Heart right ventricle (tissue), 16 donors: ENCODE measurements at regions not wholly inside any gene's neighbourhood (a gene's known extent, or its start where the extent isn't known, plus 50 kb on each side); places are given as distances from the start of the nearest gene placed in this dataset.

Source experiments
- ATAC-seq, 8 donors: fragments of 200-7000 bp; cut with Tn5 transposase; one replicate each; pipeline ENCODE4 v1.9.1; 2020; ENCODE audit warnings: mild to moderate bottlenecking in 8 of 8, moderate library complexity in 8 of 8, moderate number of reproducible peaks in 1 of 8
- DNase-seq, 2 donors: peaks; one replicate each; pipeline ENCODE4 v3.0.0-alpha.2; 2020
- H3K27ac ChIP-seq, 10 donors: fragments of 200-600 bp; sonication (generic) in 2 of 10; one replicate each; pipeline versions ENCODE4 v1.5.0 to v1.8.0; 2020 to 2022; ENCODE audit warnings: mild to moderate bottlenecking in 3 of 10
- H3K27me3 ChIP-seq, 7 donors: fragments of 200-600 bp; one replicate each; pipeline ENCODE4 v1.8.0; 2021 to 2022; ENCODE audit warnings: mild to moderate bottlenecking in 2 of 7
- H3K36me3 ChIP-seq, 9 donors: fragments of 200-600 bp; sonication (generic) in 1 of 9; one replicate each; pipeline versions ENCODE4 v1.5.0 to v1.8.0; 2020 to 2022; ENCODE audit warnings: mild to moderate bottlenecking in 2 of 9
- H3K4me1 ChIP-seq, 9 donors: fragments of 200-600 bp; sonication (generic) in 1 of 9; one replicate each; pipeline versions ENCODE4 v1.5.0 to v1.8.0; 2020 to 2022; ENCODE audit warnings: mild to moderate bottlenecking in 4 of 9
- H3K4me3 ChIP-seq, 10 donors: fragments of 200-600 bp; sonication (generic) in 2 of 10; one replicate each; pipeline versions ENCODE4 v1.5.0 to v1.8.0; 2020 to 2022; ENCODE audit warnings: mild to moderate bottlenecking in 7 of 10, moderate library complexity in 2 of 10
- H3K9me3 ChIP-seq, 11 donors: fragments of 200-600 bp in 10 of 11; sonication (generic) in 2 of 11; one replicate each; pipeline versions ENCODE4 v1.5.0 to v1.8.0; 2013 to 2022; ENCODE audit warnings: mild to moderate bottlenecking in 2 of 11, control low read depth in 1 of 11, moderate library complexity in 1 of 11
- CTCF ChIP-seq, 9 donors: fragments of 200-600 bp; sonication (generic) in 2 of 9; IDR thresholded peaks; one replicate each; pipeline versions ENCODE4 v1.5.0 to v1.8.0; 2021 to 2022; ENCODE audit warnings: antibody characterized with exemption in 9 of 9, mild to moderate bottlenecking in 5 of 9, moderate library complexity in 1 of 9
- WGBS, 2 donors: extraction: QIAGEN DNeasy Blood & Tissue Kit; methylation state at CpG; one replicate each; pipeline ENCODE4 v1.1.7; 2013; ENCODE audit warnings: inconsistent platforms in 1 of 2; 5-methylcytosine and 5-hydroxymethylcytosine counted together
- intact Hi-C, 10 donors: fragments of 100-400 bp; cut with DNase I; formaldehyde crosslinking; loops; one replicate each; pipeline versions ENCODE4 v1.11.1 to v1.14.2; 2022
- donor health status: Arrhythmogenic right ventricular cardiomyopathy.
- donor health status: ischemic (EF 13 %, LVEDD 7.1; RV severe dilation, severe dysfunction).
- donor health status: healthy with polysubstance abuse.
- donor health status: DM: no; HTN: yes; CAD: no.
- donor health status: DM: no; HTN: no; CAD: no.
- donor health status: ischemic (EF 25% LVEDD 6.9; RV normal size, moderate dysfunction).
- donor health status: ischemic (EF 25% LVEDD 5.7; RV mildly dilated, moderate dysfunction).
- donor health status: healthy.
- donor health status: DM: yes; HTN: yes; CAD: no.
- donor health status: Ischemic cardiomyopathy.
- donor health status: ischemic (EF 35%, LVEDD 5.7; RV mildly dilated, moderate dysfunction).
- donor health status: nonischemic (EF 11% LVEDD 7.7; RV severe dilation, severe dysfunction).
- donor health status: DM: yes; HTN: yes; CAD: no.
- donor health status: PGD.
- donor health status: ischemic (EF 29% LVEDD 5.4; RV normal size, mild dysfunction).
- donor health status: nonischemic (EF 23%, LVEDD 6.1; RV moderate dilation, normal function).

GRCh38 chr1:38640371-38640770, 219.2 kb downstream of the RRAGC start:
- no peaks in the 10 kb centered on the region for H3K4me1 ChIP-seq
- no peaks in the 10 kb centered on the region for H3K36me3 ChIP-seq
- H3K4me3 ChIP-seq = no peak overlapping the region
- DNase-seq = no peak
- no peak overlapping the region for H3K27ac ChIP-seq
- intact Hi-C loops = no loop called here
- ATAC-seq = no peak
- H3K9me3 ChIP-seq = peaks cover 0 to 10% (median 0%) of the 10 kb centered on the region in 11 donors
- 77 to 79% methylated on average over 4 of the region's 4 CpGs for whole genome bisulfite sequencing, 2 donors
- TF ChIP-seq CTCF (IDR thresholded peaks at IDR 0.05) = no peak
- H3K27me3 ChIP-seq = peaks cover 0 to 23% (median 18%) of the 10 kb centered on the region in 7 donors

GRCh38 chr1:38628241-38628640, 231.3 kb downstream of the RRAGC start:
- Histone ChIP-seq H3K4me3 (no peak overlapping the region), H3K36me3 (no peaks in the 10 kb centered on the region), H3K27ac (no peak overlapping the region), H3K4me1 (peaks cover 0 to 16% (median 5%) of the 10 kb centered on the region in 9 donors), H3K27me3 (peaks cover 0 to 9% (median 0%) of the 10 kb centered on the region in 7 donors), H3K9me3 (peaks cover 0 to 31% (median 3%) of the 10 kb centered on the region in 11 donors)
- DNase-seq (no peak), ATAC-seq (no peak)
- WGBS, 2 donors = 86 to 93% methylated on average over 1 of the region's 1 CpG
- intact Hi-C loops = no loop called here
- no peak for TF ChIP-seq CTCF (IDR thresholded peaks at IDR 0.05)

- no peak for DNase-seq
- WGBS, 2 donors = 83 to 89% methylated on average over 6 of the region's 6 CpGs
- Histone ChIP-seq H3K9me3 (peaks cover 0 to 27% (median 3%) of the 10 kb centered on the region in 11 donors), H3K4me3 (no peak overlapping the region), H3K36me3 (no peaks in the 10 kb centered on the region), H3K27me3 (no peaks in the 10 kb centered on the region), H3K27ac (no peak overlapping the region), H3K4me1 (peaks cover 0 to 16% (median 5%) of the 10 kb centered on the region in 9 donors)
- no peak for ATAC-seq
- intact Hi-C loops = no loop called here
- TF ChIP-seq CTCF (IDR thresholded peaks at IDR 0.05) = no peak
Observed at GRCh38 chr1:38625939-38626338, 233.6 kb downstream of the RRAGC start.

- peaks cover 0 to 12% (median 0%) of the 10 kb centered on the region in 11 donors for H3K9me3 ChIP-seq
- peak overlapping the region in 1 of 10 donors; percentile 9 for H3K27ac ChIP-seq
- DNase-seq = peak; percentile 38 to 52
- peak; percentile 79 to 99 (median 96) for ATAC-seq
- no peaks in the 10 kb centered on the region for H3K27me3 ChIP-seq
- TF ChIP-seq CTCF (IDR thresholded peaks at IDR 0.05) = no peak
- H3K4me1 ChIP-seq = peaks cover 0 to 16% (median 5%) of the 10 kb centered on the region in 9 donors
- WGBS, 2 donors = 51 to 60% methylated on average over 14 of the region's 14 CpGs
- no peak overlapping the region for H3K4me3 ChIP-seq
- H3K36me3 ChIP-seq = no peaks in the 10 kb centered on the region
- intact Hi-C loops = no loop called here
Observed at GRCh38 chr1:38624336-38625039, 235.1 kb downstream of the RRAGC start.
